Thoracic aorta (tissue), 2 donors: ENCODE measurements at regions not wholly inside any gene's neighbourhood (a gene's known extent, or its start where the extent isn't known, plus 50 kb on each side); places are given as distances from the start of the nearest gene placed in this dataset.

Source experiments
- ATAC-seq: fragments of 150-250 bp; one replicate; pipeline ENCODE4 v1.8.0; 2017; ENCODE audit warnings: low read depth; ENCODE audit not compliant: insufficient number of reproducible peaks, low FRiP score
- DNase-seq: peaks from one replicate; pipeline ENCODE4 v3.0.0-alpha.2; 2020; ENCODE audit warnings: low spot score
- H3K27ac ChIP-seq, 2 donors: fragments of 200-600 bp; sonication (generic); 1 replicate in 1 of 2; 2 replicates in 1 of 2; pipeline ENCODE4 v1.5.1; 2016; ENCODE audit warnings: mild to moderate bottlenecking in 2 of 2, moderate library complexity in 2 of 2
- H3K27me3 ChIP-seq: fragments of 200-600 bp; sonication (generic); replicated peaks from 2 replicates; pipeline ENCODE4 v1.6.0; 2016; ENCODE audit warnings: mild to moderate bottlenecking; ENCODE audit not compliant: insufficient read depth
- H3K36me3 ChIP-seq: fragments of 200-600 bp; sonication (generic); one replicate; pipeline ENCODE4 v1.5.1; 2016
- H3K4me1 ChIP-seq, 2 donors: fragments of 200-600 bp; sonication (generic); 1 replicate in 1 of 2; 2 replicates in 1 of 2; pipeline versions ENCODE4 v1.5.1 to v1.6.0; 2016; ENCODE audit warnings: low read depth in 2 of 2, mild to moderate bottlenecking in 1 of 2; ENCODE audit not compliant: control insufficient read depth in 1 of 2
- H3K4me3 ChIP-seq: fragments of 200-600 bp; sonication (generic); 2 replicates; pipeline ENCODE4 v1.5.1; 2016; ENCODE audit warnings: mild to moderate bottlenecking
- H3K9me3 ChIP-seq: fragments of 200-600 bp; sonication (generic); 2 replicates; pipeline ENCODE4 v1.5.1; 2016
- TF ChIP-seq, protein P1 (sequence below): fragments of 200-600 bp; sonication (generic); IDR thresholded peaks from one replicate; pipeline ENCODE4 v1.5.1; 2019; ENCODE audit warnings: antibody characterized with exemption

DNA sequence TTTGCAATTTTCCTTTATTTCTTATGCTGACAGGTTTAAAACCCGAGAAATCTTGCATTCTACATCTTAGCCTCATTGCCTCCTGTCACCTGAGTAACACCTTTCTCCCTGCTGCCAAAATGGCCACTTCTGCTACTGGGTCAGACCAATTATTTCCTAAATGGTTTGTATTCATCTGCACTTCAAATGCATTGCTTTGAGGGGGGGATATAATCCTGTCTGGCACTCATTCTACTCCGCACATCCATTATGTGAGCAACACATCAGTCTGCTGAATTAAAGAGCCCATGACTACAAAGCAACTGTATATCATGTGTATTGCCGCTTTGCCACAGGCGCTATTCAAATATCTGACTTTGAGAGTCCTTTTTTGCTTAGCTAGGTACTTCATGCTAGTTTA is 141.6 kb upstream of the TSHZ2 start:
- DNase-seq: no peak
- Histone ChIP-seq H3K36me3 (no peaks in the 10 kb centered on the region), H3K4me1 (no peaks in the 10 kb centered on the region), H3K4me3 (no peak overlapping the region), H3K27me3 (no peaks in the 10 kb centered on the region), H3K9me3 (no peaks in the 10 kb centered on the region), H3K27ac (no peak overlapping the region)
- ATAC-seq: no peak
- TF ChIP-seq, protein P1, sequence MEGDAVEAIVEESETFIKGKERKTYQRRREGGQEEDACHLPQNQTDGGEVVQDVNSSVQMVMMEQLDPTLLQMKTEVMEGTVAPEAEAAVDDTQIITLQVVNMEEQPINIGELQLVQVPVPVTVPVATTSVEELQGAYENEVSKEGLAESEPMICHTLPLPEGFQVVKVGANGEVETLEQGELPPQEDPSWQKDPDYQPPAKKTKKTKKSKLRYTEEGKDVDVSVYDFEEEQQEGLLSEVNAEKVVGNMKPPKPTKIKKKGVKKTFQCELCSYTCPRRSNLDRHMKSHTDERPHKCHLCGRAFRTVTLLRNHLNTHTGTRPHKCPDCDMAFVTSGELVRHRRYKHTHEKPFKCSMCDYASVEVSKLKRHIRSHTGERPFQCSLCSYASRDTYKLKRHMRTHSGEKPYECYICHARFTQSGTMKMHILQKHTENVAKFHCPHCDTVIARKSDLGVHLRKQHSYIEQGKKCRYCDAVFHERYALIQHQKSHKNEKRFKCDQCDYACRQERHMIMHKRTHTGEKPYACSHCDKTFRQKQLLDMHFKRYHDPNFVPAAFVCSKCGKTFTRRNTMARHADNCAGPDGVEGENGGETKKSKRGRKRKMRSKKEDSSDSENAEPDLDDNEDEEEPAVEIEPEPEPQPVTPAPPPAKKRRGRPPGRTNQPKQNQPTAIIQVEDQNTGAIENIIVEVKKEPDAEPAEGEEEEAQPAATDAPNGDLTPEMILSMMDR: no peak

DNA sequence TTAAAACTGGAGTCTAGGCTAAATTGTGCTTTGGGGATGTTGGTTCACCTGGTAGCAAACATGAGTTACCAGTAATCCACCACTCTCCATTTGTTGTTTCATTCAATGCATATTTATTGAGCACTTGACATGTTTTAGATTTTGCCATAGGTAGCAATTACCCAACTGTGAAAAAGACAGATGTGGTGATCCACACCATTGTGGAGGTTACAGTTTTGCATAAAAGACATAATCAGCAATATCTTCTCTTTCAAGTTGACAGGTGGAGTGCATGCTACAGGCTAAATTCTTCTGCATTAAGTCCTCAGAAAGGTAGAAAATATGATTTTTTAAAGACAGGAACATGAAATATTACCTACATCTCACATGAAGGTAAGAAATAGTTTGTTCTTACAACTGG is 143.0 kb upstream of the TSHZ2 start:
- no peak for ATAC-seq
- H3K36me3 ChIP-seq: no peaks in the 10 kb centered on the region
- H3K4me3 ChIP-seq: no peak overlapping the region
- no peaks in the 10 kb centered on the region for H3K4me1 ChIP-seq
- DNase-seq: no peak
- H3K27ac ChIP-seq: no peak overlapping the region
- H3K27me3 ChIP-seq: no peaks in the 10 kb centered on the region
- TF ChIP-seq, protein P1: no peak
- H3K9me3 ChIP-seq: no peaks in the 10 kb centered on the region

DNA sequence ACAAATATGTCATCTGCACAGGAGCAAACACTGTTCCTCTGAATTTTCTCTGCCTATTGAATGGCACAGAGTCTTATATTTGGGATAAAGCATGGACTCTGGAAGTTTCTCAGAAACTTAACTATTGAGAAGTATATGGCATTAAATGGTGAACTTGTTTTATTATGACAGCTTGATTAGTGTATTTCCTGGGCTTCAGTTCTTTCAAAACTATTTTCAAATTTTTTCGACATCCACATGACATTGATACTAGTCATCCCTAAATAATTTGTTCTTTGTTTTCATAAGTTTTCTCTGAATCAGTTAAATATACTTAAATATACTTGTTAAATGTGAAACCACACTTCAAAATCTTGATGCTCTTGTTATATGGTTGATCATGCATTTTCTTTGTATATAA is 144.0 kb upstream of the TSHZ2 start:
- Histone ChIP-seq H3K36me3 (no peaks in the 10 kb centered on the region), H3K4me3 (no peak overlapping the region), H3K9me3 (no peaks in the 10 kb centered on the region), H3K27ac (no peak overlapping the region), H3K4me1 (no peaks in the 10 kb centered on the region), H3K27me3 (no peaks in the 10 kb centered on the region)
- no peak for DNase-seq
- TF ChIP-seq, protein P1: no peak
- ATAC-seq: no peak

DNA sequence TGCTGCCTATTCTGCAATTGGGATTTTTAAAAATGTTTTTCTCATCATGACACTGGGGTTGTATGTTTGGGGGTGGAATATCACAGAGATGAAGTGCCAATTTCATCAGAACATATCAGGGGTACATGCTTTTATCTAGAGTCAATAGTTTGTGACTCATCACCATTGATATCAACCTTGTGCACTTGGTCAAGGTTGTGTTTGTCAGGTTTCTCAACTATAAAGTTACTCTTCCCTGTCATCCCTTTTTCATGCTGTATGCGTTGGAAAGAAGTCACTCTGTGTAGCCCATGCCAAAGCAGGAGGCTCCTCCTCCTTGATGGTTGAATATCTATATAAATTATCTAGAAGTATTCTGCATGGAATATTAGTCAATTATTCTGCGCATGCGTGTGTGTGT is 145.4 kb upstream of the TSHZ2 start:
- no peaks in the 10 kb centered on the region for H3K9me3 ChIP-seq
- no peaks in the 10 kb centered on the region for H3K27me3 ChIP-seq
- TF ChIP-seq, protein P1: no peak
- no peak overlapping the region for H3K27ac ChIP-seq
- DNase-seq (no peak), ATAC-seq (no peak)
- no peaks in the 10 kb centered on the region for H3K36me3 ChIP-seq
- H3K4me1 ChIP-seq: no peaks in the 10 kb centered on the region
- no peak overlapping the region for H3K4me3 ChIP-seq

DNA sequence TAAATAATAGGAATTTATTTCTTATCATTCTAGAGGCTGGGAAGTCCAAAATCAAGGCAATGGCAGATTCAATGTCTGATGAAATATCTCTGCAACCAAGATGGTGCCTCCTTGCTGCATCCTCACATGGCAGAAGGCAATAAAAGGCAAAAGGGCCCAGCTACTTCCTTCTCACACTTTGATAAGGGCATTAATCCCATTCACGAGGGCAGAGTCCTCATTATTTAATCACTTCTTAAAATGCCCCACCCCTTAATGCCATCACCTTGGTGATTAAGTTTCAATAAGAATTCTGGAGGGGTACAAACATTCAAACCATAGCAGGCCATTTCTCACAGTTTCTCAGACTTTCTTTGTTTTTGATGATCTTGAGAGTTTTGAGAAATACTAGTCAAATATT is 145.8 kb upstream of the TSHZ2 start:
- no peaks in the 10 kb centered on the region for H3K9me3 ChIP-seq
- no peaks in the 10 kb centered on the region for H3K27me3 ChIP-seq
- no peaks in the 10 kb centered on the region for H3K4me1 ChIP-seq
- TF ChIP-seq, protein P1: no peak
- no peak overlapping the region for H3K27ac ChIP-seq
- DNase-seq (no peak), ATAC-seq (no peak)
- no peaks in the 10 kb centered on the region for H3K36me3 ChIP-seq
- no peak overlapping the region for H3K4me3 ChIP-seq
